Sigmoid colon (tissue), 4 donors: ENCODE measurements at regions not wholly inside any gene's neighbourhood (a gene's known extent, or its start where the extent isn't known, plus 50 kb on each side); places are given as distances from the start of the nearest gene placed in this dataset.

Source experiments
- CTCF ChIP-seq, 4 experiments: fragments of 450-650 bp in 3 of 4; fragments of 200-600 bp in 1 of 4; IDR thresholded peaks; one replicate each; pipeline ENCODE4 v1.5.1; 2016 to 2019; ENCODE audit warnings: antibody characterized with exemption in 4 of 4, mild to moderate bottlenecking in 3 of 4, moderate library complexity in 2 of 4
- EP300 ChIP-seq, 4 donors: sonication (generic); formaldehyde crosslinking; IDR thresholded peaks; one replicate each; pipeline ENCODE4 v1.6.1; 2017; ENCODE audit warnings: antibody characterized with exemption in 4 of 4
- POLR2A ChIP-seq, 2 donors: fragments of 450-650 bp; IDR thresholded peaks; one replicate each; pipeline ENCODE4 v1.6.1; 2016; ENCODE audit warnings: antibody characterized with exemption in 2 of 2, mild to moderate bottlenecking in 2 of 2, moderate library complexity in 2 of 2

- TF ChIP-seq POLR2A (IDR thresholded peaks at IDR 0.05) (no peak), EP300 (IDR thresholded peaks at IDR 0.05) (no peak), CTCF (IDR thresholded peaks at IDR 0.05) (no peak)
These were observed 135.6 kb upstream of the PTPN1 start for GRCh38 chr20:50374541-50375078.
